Skeletal muscle tissue (tissue), 3 donors: ENCODE measurements at regions not wholly inside any gene's neighbourhood (a gene's known extent, or its start where the extent isn't known, plus 50 kb on each side); places are given as distances from the start of the nearest gene placed in this dataset.

ENCODE experiments used
- H3K27ac ChIP-seq: one replicate; pipeline ENCODE4 v1.7.0; 2013; ENCODE audit warnings: mild to moderate bottlenecking, low read depth, low read length, inconsistent platforms
- H3K27me3 ChIP-seq, 3 donors: one replicate each; pipeline ENCODE4 v1.7.0; 2013; ENCODE audit warnings: low read length in 3 of 3; ENCODE audit not compliant: control insufficient read depth in 3 of 3, insufficient read depth in 3 of 3
- H3K36me3 ChIP-seq, 3 donors: one replicate each; pipeline ENCODE4 v1.7.0; 2013; ENCODE audit warnings: low read length in 3 of 3; ENCODE audit not compliant: control insufficient read depth in 3 of 3, insufficient read depth in 3 of 3
- H3K4me1 ChIP-seq, 3 donors: one replicate each; pipeline ENCODE4 v1.7.0; 2013; ENCODE audit warnings: low read length in 3 of 3, mild to moderate bottlenecking in 3 of 3; ENCODE audit not compliant: control insufficient read depth in 3 of 3, insufficient read depth in 3 of 3
- H3K4me3 ChIP-seq, 3 donors: one replicate each; pipeline ENCODE4 v1.7.0; 2013; ENCODE audit warnings: low read length in 3 of 3
- H3K9ac ChIP-seq, 3 donors: one replicate each; pipeline ENCODE4 v1.7.0; 2013; ENCODE audit warnings: low read length in 3 of 3, mild to moderate bottlenecking in 3 of 3, moderate library complexity in 2 of 3, low read depth in 1 of 3
- H3K9me3 ChIP-seq, 3 donors: one replicate each; pipeline ENCODE4 v1.7.0; 2013; ENCODE audit warnings: low read length in 3 of 3; ENCODE audit not compliant: control insufficient read depth in 3 of 3
- donor health status: Osteomylitis.

DNA sequence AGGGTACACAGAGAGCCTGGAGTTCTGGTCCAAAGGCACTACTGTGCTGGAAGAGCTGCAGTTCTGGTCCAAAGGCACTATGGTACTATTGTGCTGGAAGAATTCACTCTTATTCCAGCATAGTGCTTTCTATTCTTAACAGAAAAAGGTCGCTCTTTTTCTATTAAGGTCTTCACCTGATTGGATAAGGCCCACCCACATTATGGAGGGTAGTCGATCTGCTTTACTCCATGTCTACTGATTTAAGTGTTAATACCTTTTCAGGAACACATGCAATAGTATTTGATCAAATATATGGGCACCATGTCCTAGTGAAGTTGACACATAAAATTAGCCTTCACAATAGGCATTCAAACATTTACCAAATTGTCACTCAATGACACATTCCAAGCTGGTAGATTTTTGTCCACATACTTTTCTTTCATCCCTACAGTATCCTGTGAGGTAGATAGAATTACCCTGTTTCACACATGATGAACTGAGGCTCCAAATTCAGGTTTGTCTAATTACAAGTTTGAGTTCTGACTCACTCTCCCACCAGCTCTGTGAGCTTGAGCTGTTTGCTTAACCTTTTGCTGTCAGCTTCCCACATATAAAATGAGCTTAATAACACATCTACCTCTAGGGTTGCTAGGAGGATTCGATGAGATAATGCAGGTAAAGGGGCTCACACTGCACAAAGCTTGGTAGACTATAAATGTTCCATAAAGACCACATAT lies 129.9 kb downstream of the AIPL1 start:
- Histone ChIP-seq H3K9ac (no peak overlapping the region), H3K9me3 (no peaks in the 10 kb centered on the region), H3K4me1 (no peaks in the 10 kb centered on the region), H3K27me3 (peaks cover 8 to 19% (median 10%) of the 10 kb centered on the region in 3 donors), H3K36me3 (no peaks in the 10 kb centered on the region), H3K4me3 (no peak overlapping the region), H3K27ac (no peak overlapping the region)

GRCh38 chr17:6303664-6304063 lies 131.3 kb downstream of the AIPL1 start:
- Histone ChIP-seq H3K4me1 (no peaks in the 10 kb centered on the region), H3K36me3 (no peaks in the 10 kb centered on the region), H3K27me3 (peaks cover 8 to 12% (median 11%) of the 10 kb centered on the region in 3 donors)

GRCh38 chr17:6299275-6299674 lies 135.6 kb downstream of the AIPL1 start:
- Histone ChIP-seq H3K4me3 (no peak overlapping the region), H3K27me3 (peaks cover 8 to 19% (median 11%) of the 10 kb centered on the region in 3 donors), H3K27ac (no peak overlapping the region), H3K4me1 (no peaks in the 10 kb centered on the region), H3K36me3 (no peaks in the 10 kb centered on the region), H3K9me3 (no peaks in the 10 kb centered on the region), H3K9ac (no peak overlapping the region)

More at GRCh38 chr17:6303664-6304063, 131.3 kb downstream of the AIPL1 start:
- Histone ChIP-seq H3K9me3 (no peaks in the 10 kb centered on the region), H3K9ac (no peak overlapping the region), H3K4me3 (no peak overlapping the region), H3K27ac (no peak overlapping the region)

DNA sequence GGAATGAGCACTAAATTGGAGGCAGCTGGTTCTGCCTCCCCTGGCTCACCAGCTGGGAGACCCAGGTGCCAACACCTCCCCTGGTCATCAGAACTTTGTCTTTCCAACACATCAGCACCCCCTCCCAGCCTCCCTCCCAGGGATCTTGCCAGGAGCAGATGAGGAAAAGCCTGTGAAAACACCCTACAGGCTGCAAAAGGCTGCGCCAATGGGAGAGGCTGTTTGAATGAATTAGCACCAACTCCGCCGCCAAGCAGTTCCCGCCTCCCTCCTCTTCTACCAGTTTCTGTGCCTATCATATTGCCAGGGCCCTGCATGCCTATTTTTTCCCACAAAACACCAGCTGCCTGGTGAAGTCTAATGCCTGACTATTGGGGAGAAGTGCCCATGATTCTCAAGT lies 137.0 kb downstream of the AIPL1 start:
- Histone ChIP-seq H3K27me3 (peaks cover 8 to 19% (median 11%) of the 10 kb centered on the region in 3 donors), H3K9me3 (no peaks in the 10 kb centered on the region), H3K27ac (no peak overlapping the region), H3K4me1 (no peaks in the 10 kb centered on the region), H3K9ac (no peak overlapping the region), H3K4me3 (no peak overlapping the region), H3K36me3 (no peaks in the 10 kb centered on the region)

DNA sequence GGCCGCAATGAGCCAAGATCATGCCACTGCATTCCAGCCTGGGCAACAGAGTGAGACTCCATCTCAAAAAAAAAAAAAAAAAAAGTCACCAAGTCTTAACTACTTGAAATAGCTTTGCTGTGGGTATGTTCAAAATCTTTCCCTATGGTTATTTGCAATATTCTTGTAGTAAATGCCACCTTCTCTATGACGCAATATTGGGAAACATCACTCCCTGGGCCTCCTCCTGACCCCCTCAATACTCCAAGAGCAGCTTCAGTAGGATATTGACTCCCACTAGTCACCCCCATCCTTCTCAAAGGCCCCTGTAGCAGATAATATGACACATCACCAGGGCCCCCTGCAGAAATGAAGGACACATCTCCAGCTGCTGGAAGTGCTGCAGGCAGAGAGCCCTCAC lies 137.8 kb downstream of the AIPL1 start:
- H3K4me3 ChIP-seq = no peak overlapping the region
- peaks cover 8 to 19% (median 11%) of the 10 kb centered on the region in 3 donors for H3K27me3 ChIP-seq
- H3K4me1 ChIP-seq = no peaks in the 10 kb centered on the region
- no peaks in the 10 kb centered on the region for H3K9me3 ChIP-seq
- no peaks in the 10 kb centered on the region for H3K36me3 ChIP-seq
- H3K27ac ChIP-seq = no peak overlapping the region
- no peak overlapping the region for H3K9ac ChIP-seq

DNA sequence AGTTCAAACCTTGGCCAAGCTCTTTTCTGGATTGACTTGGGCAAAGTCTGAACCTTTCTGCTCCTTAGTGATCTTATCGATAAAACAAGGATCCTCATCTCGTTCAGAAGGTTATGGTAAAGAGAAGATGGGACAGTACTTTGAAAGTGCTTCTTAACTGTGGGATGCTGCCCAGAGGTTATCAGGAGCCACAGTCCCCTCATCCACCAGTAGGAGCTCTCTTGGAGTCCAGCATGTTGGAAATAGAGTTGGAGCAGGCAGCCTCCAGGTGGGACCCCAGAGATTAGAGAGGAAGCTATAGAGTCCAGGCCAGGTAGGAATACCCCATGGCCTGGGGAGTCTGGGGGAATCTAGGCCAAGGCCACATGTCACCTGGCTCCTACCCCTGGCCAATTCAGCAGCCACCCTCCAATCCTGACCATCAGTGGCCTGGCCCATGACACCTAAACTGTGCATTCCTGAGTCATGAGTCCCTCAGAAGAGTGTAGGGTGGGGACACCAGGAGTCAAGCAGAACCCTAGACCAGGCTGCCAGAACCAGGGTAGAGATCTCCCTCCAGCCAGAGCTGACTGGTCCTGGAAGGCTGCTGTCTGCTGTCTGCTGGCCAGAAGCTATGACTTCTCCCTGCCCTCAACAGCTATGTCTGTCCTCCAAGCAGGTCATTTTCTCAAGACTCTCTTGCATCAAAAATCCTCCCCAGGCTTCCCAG lies 144.3 kb downstream of the AIPL1 start:
- Histone ChIP-seq H3K4me1 (no peaks in the 10 kb centered on the region), H3K27ac (no peak overlapping the region), H3K9me3 (no peaks in the 10 kb centered on the region), H3K36me3 (no peaks in the 10 kb centered on the region), H3K27me3 (peaks cover 0 to 7% (median 4%) of the 10 kb centered on the region in 3 donors), H3K9ac (no peak overlapping the region), H3K4me3 (no peak overlapping the region)

DNA sequence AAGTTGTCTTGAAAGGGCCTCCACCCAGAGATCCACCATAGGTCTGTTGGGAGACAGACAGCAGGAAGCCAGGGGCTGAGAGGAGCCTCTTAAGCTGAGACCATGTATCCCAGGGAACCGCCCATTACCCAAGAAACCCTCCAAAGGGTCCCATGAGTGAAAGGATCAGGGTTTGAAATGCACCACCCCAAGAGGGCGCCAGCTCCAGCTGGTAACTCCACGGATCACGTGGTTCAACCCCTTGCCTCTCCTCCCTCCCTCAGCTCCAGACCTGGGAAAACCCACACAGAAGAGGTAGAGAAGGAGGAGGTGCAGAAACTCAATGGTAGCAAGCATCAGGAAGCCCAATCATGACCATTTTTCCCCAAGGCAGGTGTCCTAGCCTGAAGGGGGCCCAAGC lies 148.7 kb downstream of the AIPL1 start:
- Histone ChIP-seq H3K27ac (no peak overlapping the region), H3K4me3 (no peak overlapping the region), H3K9me3 (no peaks in the 10 kb centered on the region), H3K27me3 (peaks cover 0 to 10% (median 4%) of the 10 kb centered on the region in 3 donors), H3K9ac (no peak overlapping the region), H3K36me3 (no peaks in the 10 kb centered on the region), H3K4me1 (no peaks in the 10 kb centered on the region)

GRCh38 chr17:6285486-6285885 lies 149.4 kb downstream of the AIPL1 start:
- Histone ChIP-seq H3K4me1 (no peaks in the 10 kb centered on the region), H3K36me3 (no peaks in the 10 kb centered on the region), H3K9ac (no peak overlapping the region), H3K4me3 (no peak overlapping the region), H3K27me3 (peaks cover 0 to 15% (median 4%) of the 10 kb centered on the region in 3 donors), H3K9me3 (no peaks in the 10 kb centered on the region), H3K27ac (no peak overlapping the region)

GRCh38 chr17:6279659-6280058 lies 155.3 kb downstream of the AIPL1 start:
- Histone ChIP-seq H3K27ac (no peak overlapping the region), H3K4me1 (no peaks in the 10 kb centered on the region), H3K36me3 (no peaks in the 10 kb centered on the region), H3K9me3 (no peaks in the 10 kb centered on the region), H3K4me3 (no peak overlapping the region), H3K9ac (no peak overlapping the region), H3K27me3 (peaks cover 0 to 11% (median 0%) of the 10 kb centered on the region in 3 donors)

DNA sequence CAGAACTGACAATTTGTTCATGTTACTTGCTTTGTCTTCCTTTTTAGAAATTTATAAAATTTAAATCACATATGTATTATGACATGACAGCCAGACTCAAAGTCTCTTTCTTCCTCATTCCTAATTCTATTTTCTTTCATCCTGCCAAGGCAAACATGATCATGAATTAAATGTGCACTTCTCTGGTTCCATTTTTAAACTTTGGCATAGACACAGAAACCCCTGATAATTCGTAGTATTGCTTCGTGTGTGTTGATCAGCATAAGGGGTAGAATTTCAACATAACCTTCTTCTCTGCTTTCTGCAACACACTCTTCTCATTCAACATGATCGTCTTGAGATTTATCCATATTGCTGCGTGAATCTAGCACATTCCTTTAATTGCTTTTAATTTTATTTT lies 156.5 kb downstream of the AIPL1 start:
- Histone ChIP-seq H3K9me3 (no peaks in the 10 kb centered on the region), H3K27me3 (peaks cover 0 to 11% (median 0%) of the 10 kb centered on the region in 3 donors), H3K4me1 (no peaks in the 10 kb centered on the region), H3K27ac (no peak overlapping the region), H3K9ac (no peak overlapping the region), H3K4me3 (no peak overlapping the region), H3K36me3 (no peaks in the 10 kb centered on the region)
